AG09319 (cell line): ENCODE measurements at regions not wholly inside any gene's neighbourhood (a gene's known extent, or its start where the extent isn't known, plus 50 kb on each side); places are given as distances from the start of the nearest gene placed in this dataset.
"Not testable (repeated sequence)": the region's sequence is repeated elsewhere in the genome, so short reads cannot be mapped to it uniquely, and the experiment has no call there.

Source experiments
- DNase-seq: peaks from one replicate; pipeline ENCODE4 v3.0.0-alpha.2; 2010; ENCODE audit warnings: low read depth; ENCODE audit errors: extremely low read depth
- TF ChIP-seq, protein P1 (sequence below): IDR thresholded peaks from 2 replicates; pipeline ENCODE4 v1.5.1; 2011; ENCODE audit warnings: low read depth, mild to moderate bottlenecking, inconsistent platforms, low read length, moderate library complexity

DNA sequence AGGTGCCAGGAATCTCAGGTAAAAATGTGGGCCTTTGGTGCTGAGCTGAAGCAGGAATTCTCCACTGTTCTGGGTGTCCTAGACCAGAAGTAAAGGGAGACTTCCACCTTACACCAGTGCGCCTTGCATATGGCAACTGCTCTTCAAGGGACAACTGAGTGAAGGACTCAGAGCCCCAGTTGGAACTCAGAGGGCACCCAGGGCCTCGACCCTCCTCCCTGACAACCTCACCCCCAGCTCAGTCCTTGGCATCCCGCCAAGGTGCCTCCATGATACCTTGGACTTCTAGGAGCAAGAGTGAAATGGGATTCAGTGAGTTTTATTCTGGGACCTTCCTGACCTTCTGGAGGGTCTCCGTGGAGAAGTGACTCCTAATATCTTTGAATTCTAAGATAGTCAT, 140.3 kb downstream of the GPCPD1 start:
- TF ChIP-seq, protein P1, sequence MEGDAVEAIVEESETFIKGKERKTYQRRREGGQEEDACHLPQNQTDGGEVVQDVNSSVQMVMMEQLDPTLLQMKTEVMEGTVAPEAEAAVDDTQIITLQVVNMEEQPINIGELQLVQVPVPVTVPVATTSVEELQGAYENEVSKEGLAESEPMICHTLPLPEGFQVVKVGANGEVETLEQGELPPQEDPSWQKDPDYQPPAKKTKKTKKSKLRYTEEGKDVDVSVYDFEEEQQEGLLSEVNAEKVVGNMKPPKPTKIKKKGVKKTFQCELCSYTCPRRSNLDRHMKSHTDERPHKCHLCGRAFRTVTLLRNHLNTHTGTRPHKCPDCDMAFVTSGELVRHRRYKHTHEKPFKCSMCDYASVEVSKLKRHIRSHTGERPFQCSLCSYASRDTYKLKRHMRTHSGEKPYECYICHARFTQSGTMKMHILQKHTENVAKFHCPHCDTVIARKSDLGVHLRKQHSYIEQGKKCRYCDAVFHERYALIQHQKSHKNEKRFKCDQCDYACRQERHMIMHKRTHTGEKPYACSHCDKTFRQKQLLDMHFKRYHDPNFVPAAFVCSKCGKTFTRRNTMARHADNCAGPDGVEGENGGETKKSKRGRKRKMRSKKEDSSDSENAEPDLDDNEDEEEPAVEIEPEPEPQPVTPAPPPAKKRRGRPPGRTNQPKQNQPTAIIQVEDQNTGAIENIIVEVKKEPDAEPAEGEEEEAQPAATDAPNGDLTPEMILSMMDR, result no peak
- DNase-seq, result no peak

GRCh38 chr20:5469111-5469510, 141.7 kb downstream of the GPCPD1 start:
- TF ChIP-seq, protein P1, result no peak
- DNase-seq, result no peak

DNA sequence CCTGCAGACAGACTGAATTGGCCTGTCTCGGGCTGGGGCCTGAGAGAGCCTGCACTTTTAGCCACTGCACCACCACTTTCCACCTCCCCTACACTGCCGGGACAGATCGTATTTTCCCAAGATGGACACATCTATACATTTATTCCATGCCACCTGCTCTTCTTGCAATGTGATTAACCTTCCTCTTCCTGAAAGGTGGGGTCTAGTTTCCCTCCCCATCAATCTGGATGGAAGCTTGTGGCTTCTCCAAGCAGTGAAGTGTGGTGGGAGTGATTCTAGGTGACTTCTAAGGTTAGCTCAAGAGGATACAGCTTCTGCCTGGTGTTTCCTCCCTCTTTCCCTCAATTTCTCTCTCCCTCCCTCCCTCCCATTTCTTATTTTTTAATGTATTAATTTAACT, 143.7 kb downstream of the GPCPD1 start:
- TF ChIP-seq, protein P1, result no peak
- DNase-seq, result no peak

DNA sequence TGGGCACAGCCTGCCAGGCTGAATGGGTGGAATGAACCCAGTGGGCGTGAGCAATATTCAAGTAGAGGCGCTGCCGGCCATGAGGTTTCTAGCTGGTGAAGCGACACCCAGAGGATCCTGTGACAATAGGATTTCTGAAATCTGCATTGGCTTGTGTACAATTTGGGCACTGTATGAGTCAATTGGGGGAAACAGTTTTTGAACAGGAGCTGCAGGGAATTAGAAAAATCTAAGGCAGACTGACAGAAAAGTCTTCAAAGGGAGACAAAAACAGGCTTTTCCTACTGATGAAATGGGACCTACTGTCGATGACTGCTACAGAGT, 145.2 kb downstream of the GPCPD1 start:
- no peak for DNase-seq
- TF ChIP-seq, protein P1, result no peak

- DNase-seq, result no peak
- TF ChIP-seq, protein P1, result no peak
These were observed 145.8 kb downstream of the GPCPD1 start for GRCh38 chr20:5464901-5465603.

- TF ChIP-seq, protein P1, result no peak
- DNase-seq, result no peak
These were observed 146.4 kb upstream of the PROKR2 start for GRCh38 chr20:5463007-5463686.

- not testable (repeated sequence) for DNase-seq
These were observed 137.0 kb upstream of the PROKR2 start for GRCh38 chr20:5453745-5454144.

DNA sequence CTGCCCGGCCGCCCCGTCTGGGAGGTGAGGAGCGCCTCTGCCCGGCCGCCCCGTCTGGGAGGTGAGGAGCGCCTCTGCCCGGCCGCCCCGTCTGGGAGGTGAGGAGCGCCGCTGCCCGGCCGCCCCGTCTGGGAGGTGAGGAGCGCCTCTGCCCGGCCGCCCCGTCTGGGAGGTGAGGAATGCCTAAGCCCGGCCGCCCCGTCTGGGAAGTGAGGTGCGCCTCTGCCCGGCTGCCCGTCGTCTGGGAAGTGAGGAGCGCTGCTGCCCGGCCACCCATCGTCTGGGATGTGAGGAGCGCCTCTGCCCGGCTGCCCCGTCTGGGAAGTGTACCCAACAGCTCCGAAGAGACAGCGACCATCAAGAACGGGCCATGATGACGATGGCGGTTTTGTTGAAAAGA, 136.6 kb upstream of the PROKR2 start:
- DNase-seq, result not testable (repeated sequence)

DNA sequence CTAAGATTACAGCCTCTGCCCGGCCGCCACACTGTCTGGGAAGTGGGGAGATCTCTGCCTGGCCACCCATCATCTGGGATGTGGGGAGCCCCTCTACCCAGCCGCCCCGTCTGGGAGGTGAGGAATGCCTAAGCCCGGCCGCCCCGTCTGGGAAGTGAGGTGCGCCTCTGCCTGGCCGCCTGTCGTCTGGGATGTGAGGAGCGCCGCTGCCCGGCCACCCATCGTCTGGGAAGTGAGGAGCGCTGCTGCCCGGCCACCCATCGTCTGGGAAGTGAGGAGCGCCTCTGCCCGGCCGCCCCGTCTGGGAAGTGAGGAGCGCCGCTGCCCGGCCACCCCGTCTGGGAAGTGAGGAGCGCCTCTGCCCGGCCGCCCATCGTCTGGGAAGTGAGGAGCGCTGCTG, 135.9 kb upstream of the PROKR2 start:
- not testable (repeated sequence) for DNase-seq

DNA sequence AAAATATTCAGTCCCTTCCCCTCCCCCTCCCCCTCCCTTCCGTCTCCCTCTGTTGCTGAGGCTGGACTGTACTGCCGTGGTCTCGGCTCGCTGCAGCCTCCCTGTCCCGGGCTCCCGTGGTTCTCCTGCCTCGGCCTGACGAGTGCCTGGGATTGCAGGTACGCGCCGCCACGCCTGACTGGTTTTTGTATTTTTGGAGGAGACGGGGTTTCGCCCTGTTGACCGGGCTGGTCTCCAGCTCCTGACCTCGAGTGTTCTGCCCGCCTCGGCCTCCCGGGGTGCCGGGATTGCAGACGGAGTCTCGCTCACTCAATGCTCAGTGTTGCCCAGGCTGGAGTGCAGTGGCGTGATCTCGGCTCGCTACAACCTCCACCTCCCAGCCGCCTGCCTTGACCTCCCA, 135.5 kb upstream of the PROKR2 start:
- DNase-seq, result not testable (repeated sequence)
